HUES48 (cell line): ENCODE measurements at regions not wholly inside any gene's neighbourhood (a gene's known extent, or its start where the extent isn't known, plus 50 kb on each side); places are given as distances from the start of the nearest gene placed in this dataset.

Source experiments
- H3K27ac ChIP-seq: one replicate; pipeline ENCODE4 v1.7.0; 2013; ENCODE audit warnings: low read depth, low read length, inconsistent platforms
- H3K27me3 ChIP-seq: 2 replicates; pipeline ENCODE4 v1.6.1; 2013; ENCODE audit warnings: mild to moderate bottlenecking, low read length; ENCODE audit not compliant: control insufficient read depth, insufficient read depth
- H3K36me3 ChIP-seq: 2 replicates; pipeline ENCODE4 v1.6.1; 2013; ENCODE audit warnings: low read length; ENCODE audit not compliant: control insufficient read depth, insufficient read depth
- H3K4me1 ChIP-seq: 2 replicates; pipeline ENCODE4 v1.6.1; 2013; ENCODE audit warnings: mild to moderate bottlenecking, low read length; ENCODE audit not compliant: control insufficient read depth, insufficient read depth
- H3K4me3 ChIP-seq: 2 replicates; pipeline ENCODE4 v1.5.1; 2013; ENCODE audit warnings: mild to moderate bottlenecking, low read depth, low read length
- H3K9ac ChIP-seq: 2 replicates; pipeline ENCODE4 v1.6.1; 2013; ENCODE audit warnings: mild to moderate bottlenecking, low read depth, low read length, moderate library complexity
- H3K9me3 ChIP-seq: 2 replicates; pipeline ENCODE4 v1.6.1; 2013; ENCODE audit warnings: low read length; ENCODE audit not compliant: control insufficient read depth, insufficient read depth

GRCh38 chr7:13656330-13656729 lies 333.1 kb downstream of the ETV1 start:
- Histone ChIP-seq H3K9me3 (peaks cover 3% of the 10 kb centered on the region; the same call in 1 of the 2 replicates), H3K4me3 (no peak overlapping the region), H3K4me1 (no peaks in the 10 kb centered on the region), H3K27ac (no peak overlapping the region), H3K27me3 (no peaks in the 10 kb centered on the region), H3K36me3 (no peaks in the 10 kb centered on the region), H3K9ac (no peak overlapping the region)

DNA sequence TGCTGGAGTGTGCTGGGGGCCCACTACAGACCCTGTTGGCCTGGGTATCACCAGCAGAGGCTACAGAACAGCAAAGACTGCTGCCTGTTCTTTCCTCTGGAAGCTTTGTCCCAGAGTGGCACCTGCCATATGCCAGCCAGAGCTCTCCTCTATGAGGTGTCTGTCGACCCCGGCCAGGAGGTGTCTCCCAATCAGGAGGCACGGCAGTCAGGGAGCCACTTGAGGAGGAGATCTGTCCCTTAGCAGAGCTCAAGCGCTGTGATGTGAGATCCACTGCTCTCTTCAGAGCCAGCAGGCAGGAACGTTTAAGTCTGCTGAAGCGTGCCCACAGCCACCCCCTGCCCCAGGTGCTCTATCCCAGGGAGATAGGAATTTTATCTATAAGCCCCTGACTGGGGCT lies 316.2 kb downstream of the ETV1 start:
- H3K27me3 ChIP-seq = no peaks in the 10 kb centered on the region
- no peaks in the 10 kb centered on the region for H3K36me3 ChIP-seq
- H3K9me3 ChIP-seq = peaks cover 3% of the 10 kb centered on the region
- H3K4me3 ChIP-seq = no peak overlapping the region
- no peak overlapping the region for H3K27ac ChIP-seq
- no peak overlapping the region for H3K9ac ChIP-seq
- no peaks in the 10 kb centered on the region for H3K4me1 ChIP-seq

DNA sequence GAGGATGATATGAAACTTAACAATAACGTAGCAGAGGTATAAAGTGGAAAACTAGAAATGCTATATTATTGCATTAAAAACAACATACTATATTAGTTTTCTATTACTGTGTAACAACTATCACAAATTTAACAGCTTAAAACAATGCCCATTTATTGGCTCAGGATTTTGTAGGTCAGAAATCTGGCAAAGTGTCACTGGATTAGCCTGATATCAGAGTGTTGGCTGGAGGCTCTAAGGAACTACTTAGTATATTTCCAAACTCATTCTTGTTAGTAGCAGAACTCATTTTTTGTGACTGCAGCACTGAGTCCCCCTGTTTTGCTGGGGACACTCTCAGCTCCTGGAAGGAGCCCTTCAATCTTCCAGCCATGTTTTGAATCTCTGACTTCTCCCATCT lies 306.8 kb downstream of the ETV1 start:
- H3K9me3 ChIP-seq = peaks cover 9% of the 10 kb centered on the region
- H3K36me3 ChIP-seq = no peaks in the 10 kb centered on the region
- H3K27ac ChIP-seq = no peak overlapping the region
- no peaks in the 10 kb centered on the region for H3K4me1 ChIP-seq
- H3K27me3 ChIP-seq = no peaks in the 10 kb centered on the region
- no peak overlapping the region for H3K9ac ChIP-seq
- no peak overlapping the region for H3K4me3 ChIP-seq

DNA sequence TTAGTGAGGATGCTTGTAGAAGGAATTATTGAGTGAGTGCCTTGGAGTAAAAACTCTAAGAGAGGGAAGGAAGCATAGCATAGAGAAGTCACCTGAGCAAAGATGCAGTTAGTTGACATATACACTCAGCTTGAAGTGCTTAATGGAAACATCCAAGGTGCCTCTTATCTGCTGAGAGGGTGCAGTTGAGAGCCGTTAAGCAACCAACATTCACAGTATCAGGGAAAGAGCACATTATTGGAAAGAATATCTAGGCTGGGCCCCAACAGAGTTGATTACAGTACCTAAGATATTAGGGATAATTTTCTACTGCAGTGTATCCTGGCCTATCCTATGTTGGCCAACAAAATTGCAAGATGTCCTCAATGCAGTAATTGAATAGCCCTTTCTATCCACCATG lies 302.0 kb downstream of the ETV1 start:
- H3K27me3 ChIP-seq = no peaks in the 10 kb centered on the region
- H3K9ac ChIP-seq = no peak overlapping the region
- H3K4me1 ChIP-seq = no peaks in the 10 kb centered on the region
- no peak overlapping the region for H3K27ac ChIP-seq
- no peaks in the 10 kb centered on the region for H3K9me3 ChIP-seq
- H3K4me3 ChIP-seq = no peak overlapping the region
- H3K36me3 ChIP-seq = no peaks in the 10 kb centered on the region

- no peaks in the 10 kb centered on the region for H3K9me3 ChIP-seq
- no peaks in the 10 kb centered on the region for H3K36me3 ChIP-seq
- no peak overlapping the region for H3K9ac ChIP-seq
- no peaks in the 10 kb centered on the region for H3K27me3 ChIP-seq
- H3K27ac ChIP-seq = no peak overlapping the region
- H3K4me3 ChIP-seq = no peak overlapping the region
- H3K4me1 ChIP-seq = no peaks in the 10 kb centered on the region
These were observed 296.9 kb downstream of the ETV1 start for GRCh38 chr7:13692548-13692947.

DNA sequence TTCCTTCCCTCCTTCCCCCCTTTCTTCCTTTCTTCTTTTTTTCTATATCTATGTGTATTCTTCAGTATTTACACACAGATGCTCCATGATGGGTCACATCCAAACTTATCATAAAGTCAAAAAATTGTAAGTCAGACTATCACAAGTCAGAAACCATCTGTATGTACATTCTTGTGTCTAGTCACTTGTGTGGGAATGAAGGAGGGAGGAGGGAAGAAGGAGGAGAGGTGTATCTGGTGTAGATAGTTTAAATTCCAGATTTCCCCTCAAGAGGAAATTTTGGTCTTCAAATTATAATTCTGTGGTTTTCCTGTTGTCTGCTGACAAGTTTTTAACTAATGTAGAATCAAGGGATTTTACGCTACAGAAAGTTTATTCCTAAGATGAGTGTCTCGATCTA lies 287.2 kb downstream of the ETV1 start:
- Histone ChIP-seq H3K9ac (no peak overlapping the region), H3K27ac (no peak overlapping the region), H3K36me3 (no peaks in the 10 kb centered on the region), H3K4me1 (peaks cover 17% of the 10 kb centered on the region; the same call in 1 of the 2 replicates), H3K27me3 (no peaks in the 10 kb centered on the region), H3K9me3 (no peaks in the 10 kb centered on the region), H3K4me3 (no peak overlapping the region)

GRCh38 chr7:13708670-13709069 lies 280.8 kb downstream of the ETV1 start:
- no peaks in the 10 kb centered on the region for H3K36me3 ChIP-seq
- no peaks in the 10 kb centered on the region for H3K27me3 ChIP-seq
- H3K9ac ChIP-seq = no peak overlapping the region
- H3K27ac ChIP-seq = no peak overlapping the region
- H3K4me3 ChIP-seq = no peak overlapping the region
- 0 out of 2 replicates have a peak, but pooled peaks cover 7% of the 10 kb centered on the region for H3K4me1 ChIP-seq
- H3K9me3 ChIP-seq = no peaks in the 10 kb centered on the region

GRCh38 chr7:13713092-13713491 lies 276.4 kb downstream of the ETV1 start:
- H3K9ac ChIP-seq = no peak overlapping the region
- H3K4me1 ChIP-seq = no peaks in the 10 kb centered on the region
- H3K27ac ChIP-seq = no peak overlapping the region
- no peaks in the 10 kb centered on the region for H3K27me3 ChIP-seq
- peaks cover 8% of the 10 kb centered on the region for H3K9me3 ChIP-seq
- no peaks in the 10 kb centered on the region for H3K36me3 ChIP-seq
- H3K4me3 ChIP-seq = no peak overlapping the region

- Histone ChIP-seq H3K9ac (no peak overlapping the region), H3K9me3 (peaks cover 8% of the 10 kb centered on the region), H3K4me1 (no peaks in the 10 kb centered on the region), H3K27me3 (no peaks in the 10 kb centered on the region), H3K4me3 (no peak overlapping the region), H3K27ac (no peak overlapping the region), H3K36me3 (no peaks in the 10 kb centered on the region)
These were observed 273.9 kb downstream of the ETV1 start for GRCh38 chr7:13715534-13715933.

DNA sequence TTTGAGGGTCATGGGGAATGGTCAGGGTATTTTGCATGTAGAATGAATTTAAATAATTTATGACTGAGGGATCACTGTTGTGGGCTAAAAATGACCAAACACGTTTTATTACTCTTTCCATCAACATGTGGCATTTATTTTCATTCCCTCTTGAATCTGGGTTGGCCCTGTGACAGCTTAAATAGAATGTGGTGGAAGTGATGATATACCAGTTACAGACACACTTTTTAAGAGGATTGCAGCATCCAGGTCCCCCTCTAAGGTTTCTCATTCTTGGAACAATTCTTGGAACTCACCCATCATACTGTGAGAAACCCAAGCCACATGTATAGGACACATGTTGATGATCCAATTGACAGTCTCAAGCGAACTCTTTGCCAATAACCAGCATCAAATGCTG lies 272.4 kb downstream of the ETV1 start:
- H3K4me3 ChIP-seq = no peak overlapping the region
- no peaks in the 10 kb centered on the region for H3K4me1 ChIP-seq
- no peak overlapping the region for H3K9ac ChIP-seq
- peaks cover 8% of the 10 kb centered on the region for H3K9me3 ChIP-seq
- H3K36me3 ChIP-seq = no peaks in the 10 kb centered on the region
- no peaks in the 10 kb centered on the region for H3K27me3 ChIP-seq
- no peak overlapping the region for H3K27ac ChIP-seq

DNA sequence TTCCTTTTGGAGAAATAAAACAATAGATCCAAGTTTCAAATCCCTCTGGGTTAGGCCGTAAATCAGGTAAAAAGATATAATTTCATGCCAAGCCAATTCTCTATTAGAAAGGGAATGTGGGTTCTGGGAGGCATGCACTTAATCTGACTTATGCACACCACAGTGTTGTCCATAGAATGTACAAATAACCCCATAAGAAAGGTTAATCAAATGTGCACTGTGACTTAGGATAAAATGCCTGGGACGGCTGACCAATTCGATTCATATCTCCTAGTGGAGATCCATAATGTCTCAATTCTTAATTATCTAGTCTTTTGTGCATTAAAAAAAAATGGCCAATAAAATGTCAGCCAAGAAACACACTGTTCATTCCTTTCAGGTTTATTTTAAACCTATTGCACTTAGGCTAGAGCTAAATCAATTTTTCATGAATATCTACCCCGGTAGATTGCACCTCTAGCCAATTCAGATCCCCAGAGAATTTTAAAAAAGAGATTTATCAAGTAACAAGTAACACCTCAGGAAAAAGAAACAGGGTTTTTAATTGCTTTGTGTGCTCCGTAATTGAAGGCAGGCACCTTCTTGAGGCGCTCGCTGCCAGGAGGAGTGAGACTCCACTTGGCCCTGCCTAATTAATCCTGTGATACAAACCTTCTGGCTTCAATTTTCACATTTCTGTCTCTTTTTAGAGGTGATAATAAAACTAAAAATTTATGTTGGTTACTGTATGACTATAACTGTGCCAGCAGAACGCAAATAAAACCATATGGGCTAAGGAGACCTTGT lies 265.1 kb downstream of the ETV1 start:
- no peaks in the 10 kb centered on the region for H3K27me3 ChIP-seq
- H3K9me3 ChIP-seq = no peaks in the 10 kb centered on the region; the same call in 1 of the 2 replicates
- H3K9ac ChIP-seq = no peak overlapping the region
- H3K4me3 ChIP-seq = no peak overlapping the region
- no peaks in the 10 kb centered on the region for H3K36me3 ChIP-seq
- no peak overlapping the region for H3K27ac ChIP-seq
- no peaks in the 10 kb centered on the region for H3K4me1 ChIP-seq
